HepG2 (cell line): ENCODE measurements at regions not wholly inside any gene's neighbourhood (a gene's known extent, or its start where the extent isn't known, plus 50 kb on each side); places are given as distances from the start of the nearest gene placed in this dataset.

Experiments
- DPF2 ChIP-seq: sonication (generic); formaldehyde crosslinking; IDR thresholded peaks from 2 replicates; pipeline ENCODE4 v1.4.0; 2020; ENCODE audit warnings: mild to moderate bottlenecking, low read depth, missing genetic modification reagents, borderline replicate concordance
- FOXP1 ChIP-seq, 2 experiments: fragments of 450-650 bp in 1 of 2; IDR thresholded peaks; 2 replicates each; pipeline ENCODE4 v1.6.1; 2017 to 2018; ENCODE audit warnings: antibody characterized with exemption in 1 of 2
- NFRKB ChIP-seq: fragments of 450-650 bp; IDR thresholded peaks from 2 replicates; pipeline ENCODE4 v1.6.1; 2017
- POLR2G ChIP-seq: fragments of 200-400 bp; formaldehyde crosslinking; IDR thresholded peaks from 2 replicates; pipeline ENCODE4 v1.6.1; 2018; ENCODE audit warnings: mild to moderate bottlenecking, low read depth, low read length, moderate library complexity
- TCF7L2 ChIP-seq: IDR thresholded peaks from 2 replicates; pipeline ENCODE4 v1.6.1; 2011; ENCODE audit warnings: mild to moderate bottlenecking, low read depth, low read length, moderate library complexity
- THAP9 ChIP-seq: sonication (generic); formaldehyde crosslinking; IDR thresholded peaks from 2 replicates; pipeline ENCODE4; 2020; ENCODE audit warnings: missing genetic modification reagents, mild to moderate bottlenecking, borderline replicate concordance
- YEATS2 ChIP-seq: sonication (generic); formaldehyde crosslinking; IDR thresholded peaks from 2 replicates; pipeline ENCODE4 v1.4.0; 2020; ENCODE audit warnings: missing genetic modification reagents, borderline replicate concordance
- ZNF256 ChIP-seq: sonication (generic); formaldehyde crosslinking; conservative IDR thresholded peaks from 2 replicates; pipeline ENCODE4 v1.4.0; 2020; ENCODE audit warnings: missing genetic modification reagents
- ZNF709 ChIP-seq: sonication (generic); formaldehyde crosslinking; IDR thresholded peaks from 2 replicates; pipeline ENCODE4 v1.5.0; 2020; ENCODE audit warnings: mild to moderate bottlenecking, missing genetic modification reagents
- ZSCAN21 ChIP-seq: sonication (generic); formaldehyde crosslinking; IDR thresholded peaks from 2 replicates; pipeline ENCODE4 v1.8.0; 2022; ENCODE audit warnings: mild to moderate bottlenecking, missing genetic modification reagents, moderate library complexity, borderline replicate concordance
- TF ChIP-seq, protein P1 (sequence below): sonication (generic); formaldehyde crosslinking; IDR thresholded peaks from 2 replicates; pipeline ENCODE4 v1.9.0; 2021; ENCODE audit warnings: missing genetic modification reagents, mild to moderate bottlenecking, borderline replicate concordance
- TF ChIP-seq, protein P2 (sequence below): sonication (generic); formaldehyde crosslinking; IDR thresholded peaks from 2 replicates; pipeline ENCODE4 v1.4.0; 2020; ENCODE audit warnings: missing genetic modification reagents
- TF ChIP-seq, protein P3 (sequence below): sonication (generic); formaldehyde crosslinking; conservative IDR thresholded peaks from 2 replicates; pipeline ENCODE4 v1.8.1; 2023; ENCODE audit warnings: missing genetic modification reagents
- TF ChIP-seq, protein P4 (sequence below): fragments of 450-650 bp; IDR thresholded peaks from 2 replicates; pipeline ENCODE4 v1.6.1; 2017; ENCODE audit warnings: mild to moderate bottlenecking
- TF ChIP-seq, protein P5 (sequence below): sonication (generic); formaldehyde crosslinking; IDR thresholded peaks from 2 replicates; pipeline ENCODE4 v1.4.0; 2020; ENCODE audit warnings: missing genetic modification reagents; ENCODE audit errors: not compliant biosample characterization

DNA sequence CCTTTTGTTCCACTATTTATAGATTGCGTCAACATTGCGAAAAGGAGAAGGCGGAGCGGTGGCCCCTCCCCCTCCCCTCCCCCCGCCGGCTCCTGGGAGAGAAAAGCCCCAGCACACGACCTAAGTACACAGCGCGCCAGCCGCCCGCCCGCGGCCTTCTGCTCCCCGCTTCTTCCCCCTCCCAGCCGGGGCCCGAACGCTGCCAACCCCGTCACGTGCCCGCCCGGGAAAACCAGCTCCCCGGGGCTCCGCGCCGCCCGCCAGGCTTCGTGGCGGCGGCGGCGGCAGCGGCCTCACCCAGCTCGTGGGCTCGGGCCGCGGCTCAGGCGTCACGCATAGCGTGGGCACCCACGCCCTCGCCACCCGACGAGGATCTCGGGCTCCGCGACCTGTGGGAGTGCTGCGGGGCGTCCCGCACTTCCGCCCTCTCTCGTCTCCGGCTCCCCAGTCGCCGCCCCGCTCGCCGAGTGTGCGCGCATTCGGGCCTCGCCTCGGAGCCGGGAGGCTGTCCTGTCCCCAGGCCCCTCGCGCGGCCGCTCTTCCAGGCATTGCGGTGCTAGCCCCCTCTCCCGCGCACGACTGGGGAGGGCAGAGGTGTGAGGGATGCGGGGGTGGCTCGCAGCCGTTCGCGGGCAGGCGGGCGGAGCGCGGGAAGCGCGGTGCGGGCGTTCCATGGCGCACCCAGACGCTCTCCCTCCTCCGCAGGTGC lies 110.5 kb downstream of the KCNRG start (continued):
- TF ChIP-seq POLR2G (peak; percentile 67; the same call in 1 of the 2 replicates), TCF7L2 (no peak), YEATS2 (CRISPR knock-in tag) (peak; percentile 15; the same call in 1 of the 2 replicates), FOXP1 (IDR thresholded peaks at IDR 0.05) (no peak), FOXP1 (CRISPR knock-in tag; IDR thresholded peaks at IDR 0.05) (no peak), ZSCAN21 (CRISPR knock-in tag) (peak; percentile 86), ZNF709 (CRISPR knock-in tag) (peak; percentile 69; the same call in 1 of the 2 replicates), THAP9 (CRISPR knock-in tag) (0 out of 2 replicates have a peak, but pooled peaks have one; percentile 55), ZNF256 (CRISPR knock-in tag) (peak; percentile 63; the same call in 1 of the 2 replicates), DPF2 (CRISPR knock-in tag) (no peak), NFRKB (no peak)
- TF ChIP-seq, protein P1, sequence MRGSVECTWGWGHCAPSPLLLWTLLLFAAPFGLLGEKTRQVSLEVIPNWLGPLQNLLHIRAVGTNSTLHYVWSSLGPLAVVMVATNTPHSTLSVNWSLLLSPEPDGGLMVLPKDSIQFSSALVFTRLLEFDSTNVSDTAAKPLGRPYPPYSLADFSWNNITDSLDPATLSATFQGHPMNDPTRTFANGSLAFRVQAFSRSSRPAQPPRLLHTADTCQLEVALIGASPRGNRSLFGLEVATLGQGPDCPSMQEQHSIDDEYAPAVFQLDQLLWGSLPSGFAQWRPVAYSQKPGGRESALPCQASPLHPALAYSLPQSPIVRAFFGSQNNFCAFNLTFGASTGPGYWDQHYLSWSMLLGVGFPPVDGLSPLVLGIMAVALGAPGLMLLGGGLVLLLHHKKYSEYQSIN, result no peak
- TF ChIP-seq, protein P2, sequence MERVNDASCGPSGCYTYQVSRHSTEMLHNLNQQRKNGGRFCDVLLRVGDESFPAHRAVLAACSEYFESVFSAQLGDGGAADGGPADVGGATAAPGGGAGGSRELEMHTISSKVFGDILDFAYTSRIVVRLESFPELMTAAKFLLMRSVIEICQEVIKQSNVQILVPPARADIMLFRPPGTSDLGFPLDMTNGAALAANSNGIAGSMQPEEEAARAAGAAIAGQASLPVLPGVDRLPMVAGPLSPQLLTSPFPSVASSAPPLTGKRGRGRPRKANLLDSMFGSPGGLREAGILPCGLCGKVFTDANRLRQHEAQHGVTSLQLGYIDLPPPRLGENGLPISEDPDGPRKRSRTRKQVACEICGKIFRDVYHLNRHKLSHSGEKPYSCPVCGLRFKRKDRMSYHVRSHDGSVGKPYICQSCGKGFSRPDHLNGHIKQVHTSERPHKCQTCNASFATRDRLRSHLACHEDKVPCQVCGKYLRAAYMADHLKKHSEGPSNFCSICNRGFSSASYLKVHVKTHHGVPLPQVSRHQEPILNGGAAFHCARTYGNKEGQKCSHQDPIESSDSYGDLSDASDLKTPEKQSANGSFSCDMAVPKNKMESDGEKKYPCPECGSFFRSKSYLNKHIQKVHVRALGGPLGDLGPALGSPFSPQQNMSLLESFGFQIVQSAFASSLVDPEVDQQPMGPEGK, result peak; percentile 69
- TF ChIP-seq, protein P3, sequence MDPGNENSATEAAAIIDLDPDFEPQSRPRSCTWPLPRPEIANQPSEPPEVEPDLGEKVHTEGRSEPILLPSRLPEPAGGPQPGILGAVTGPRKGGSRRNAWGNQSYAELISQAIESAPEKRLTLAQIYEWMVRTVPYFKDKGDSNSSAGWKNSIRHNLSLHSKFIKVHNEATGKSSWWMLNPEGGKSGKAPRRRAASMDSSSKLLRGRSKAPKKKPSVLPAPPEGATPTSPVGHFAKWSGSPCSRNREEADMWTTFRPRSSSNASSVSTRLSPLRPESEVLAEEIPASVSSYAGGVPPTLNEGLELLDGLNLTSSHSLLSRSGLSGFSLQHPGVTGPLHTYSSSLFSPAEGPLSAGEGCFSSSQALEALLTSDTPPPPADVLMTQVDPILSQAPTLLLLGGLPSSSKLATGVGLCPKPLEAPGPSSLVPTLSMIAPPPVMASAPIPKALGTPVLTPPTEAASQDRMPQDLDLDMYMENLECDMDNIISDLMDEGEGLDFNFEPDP (CRISPR knock-in tag), result no peak
- TF ChIP-seq, protein P4, sequence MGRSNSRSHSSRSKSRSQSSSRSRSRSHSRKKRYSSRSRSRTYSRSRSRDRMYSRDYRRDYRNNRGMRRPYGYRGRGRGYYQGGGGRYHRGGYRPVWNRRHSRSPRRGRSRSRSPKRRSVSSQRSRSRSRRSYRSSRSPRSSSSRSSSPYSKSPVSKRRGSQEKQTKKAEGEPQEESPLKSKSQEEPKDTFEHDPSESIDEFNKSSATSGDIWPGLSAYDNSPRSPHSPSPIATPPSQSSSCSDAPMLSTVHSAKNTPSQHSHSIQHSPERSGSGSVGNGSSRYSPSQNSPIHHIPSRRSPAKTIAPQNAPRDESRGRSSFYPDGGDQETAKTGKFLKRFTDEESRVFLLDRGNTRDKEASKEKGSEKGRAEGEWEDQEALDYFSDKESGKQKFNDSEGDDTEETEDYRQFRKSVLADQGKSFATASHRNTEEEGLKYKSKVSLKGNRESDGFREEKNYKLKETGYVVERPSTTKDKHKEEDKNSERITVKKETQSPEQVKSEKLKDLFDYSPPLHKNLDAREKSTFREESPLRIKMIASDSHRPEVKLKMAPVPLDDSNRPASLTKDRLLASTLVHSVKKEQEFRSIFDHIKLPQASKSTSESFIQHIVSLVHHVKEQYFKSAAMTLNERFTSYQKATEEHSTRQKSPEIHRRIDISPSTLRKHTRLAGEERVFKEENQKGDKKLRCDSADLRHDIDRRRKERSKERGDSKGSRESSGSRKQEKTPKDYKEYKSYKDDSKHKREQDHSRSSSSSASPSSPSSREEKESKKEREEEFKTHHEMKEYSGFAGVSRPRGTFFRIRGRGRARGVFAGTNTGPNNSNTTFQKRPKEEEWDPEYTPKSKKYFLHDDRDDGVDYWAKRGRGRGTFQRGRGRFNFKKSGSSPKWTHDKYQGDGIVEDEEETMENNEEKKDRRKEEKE, result no peak
- TF ChIP-seq, protein P5, sequence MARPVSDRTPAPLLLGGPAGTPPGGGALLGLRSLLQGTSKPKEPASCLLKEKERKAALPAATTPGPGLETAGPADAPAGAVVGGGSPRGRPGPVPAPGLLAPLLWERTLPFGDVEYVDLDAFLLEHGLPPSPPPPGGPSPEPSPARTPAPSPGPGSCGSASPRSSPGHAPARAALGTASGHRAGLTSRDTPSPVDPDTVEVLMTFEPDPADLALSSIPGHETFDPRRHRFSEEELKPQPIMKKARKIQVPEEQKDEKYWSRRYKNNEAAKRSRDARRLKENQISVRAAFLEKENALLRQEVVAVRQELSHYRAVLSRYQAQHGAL (CRISPR knock-in tag), result no peak
